MCF 10A (cell line): ENCODE measurements at regions not wholly inside any gene's neighbourhood (a gene's known extent, or its start where the extent isn't known, plus 50 kb on each side); places are given as distances from the start of the nearest gene placed in this dataset.

Experiments used
- BruUV-seq: library from RNA; stranded (reverse); fragments of 400-500 nt; replicated peaks from 2 replicates; lab custom pipeline; 2021; lab: Mats Ljungman, UMichigan
- CTCF ChIA-PET: fragments of 300-600 bp; sonication (Branson Sonifier 250); formaldehyde crosslinking; extraction: SDS; loops from one replicate; lab custom pipeline; 2021; ENCODE audit warnings: antibody characterized with exemption, inconsistent platforms; lab: Yijun Ruan, JAX
- POLR2A ChIA-PET: fragments of 300-600, 350-650 bp; sonication (Branson Sonifier 250); formaldehyde crosslinking; extraction: SDS; loops from one replicate; lab custom pipeline; 2020; ENCODE audit warnings: antibody characterized with exemption, inconsistent platforms; lab: Yijun Ruan, JAX
- DNase-seq: peaks from one replicate; pipeline ENCODE4 v3.0.0-alpha.2; 2018; ENCODE audit not compliant: unreplicated experiment
- H3K27ac Mint-ChIP-seq: one replicate; pipeline ENCODE4 v1.8.0; 2022; ENCODE audit warnings: mild to moderate bottlenecking, low read depth, mixed read lengths; ENCODE audit not compliant: unreplicated experiment
- H3K27me3 Mint-ChIP-seq: one replicate; pipeline ENCODE4 v1.8.0; 2022; ENCODE audit warnings: mixed read lengths; ENCODE audit not compliant: insufficient read depth, unreplicated experiment
- H3K36me3 Mint-ChIP-seq: one replicate; pipeline ENCODE4 v1.8.0; 2022; ENCODE audit warnings: mild to moderate bottlenecking, moderate library complexity, mixed read lengths; ENCODE audit not compliant: insufficient read depth, unreplicated experiment
- H3K4me1 Mint-ChIP-seq: one replicate; pipeline ENCODE4 v1.8.0; 2022; ENCODE audit warnings: mixed read lengths; ENCODE audit not compliant: insufficient read depth, unreplicated experiment
- H3K4me3 Mint-ChIP-seq: one replicate; pipeline ENCODE4 v1.8.0; 2022; ENCODE audit warnings: mild to moderate bottlenecking, moderate library complexity, mixed read lengths; ENCODE audit not compliant: unreplicated experiment
- H3K9me3 Mint-ChIP-seq: one replicate; pipeline ENCODE4 v1.8.0; 2022; ENCODE audit warnings: mixed read lengths; ENCODE audit not compliant: unreplicated experiment
- intact Hi-C: fragments of 100-400 bp; cut with micrococcal nuclease; formaldehyde crosslinking; loops from 2 replicates; pipeline ENCODE4 v1.14.1; 2022
- TF ChIP-seq, protein P1 (sequence below): fragments of 200-600 bp; IDR thresholded peaks from one replicate; pipeline ENCODE4 v1.8.0; 2022; ENCODE audit warnings: antibody characterized with exemption, mild to moderate bottlenecking; ENCODE audit not compliant: unreplicated experiment

DNA sequence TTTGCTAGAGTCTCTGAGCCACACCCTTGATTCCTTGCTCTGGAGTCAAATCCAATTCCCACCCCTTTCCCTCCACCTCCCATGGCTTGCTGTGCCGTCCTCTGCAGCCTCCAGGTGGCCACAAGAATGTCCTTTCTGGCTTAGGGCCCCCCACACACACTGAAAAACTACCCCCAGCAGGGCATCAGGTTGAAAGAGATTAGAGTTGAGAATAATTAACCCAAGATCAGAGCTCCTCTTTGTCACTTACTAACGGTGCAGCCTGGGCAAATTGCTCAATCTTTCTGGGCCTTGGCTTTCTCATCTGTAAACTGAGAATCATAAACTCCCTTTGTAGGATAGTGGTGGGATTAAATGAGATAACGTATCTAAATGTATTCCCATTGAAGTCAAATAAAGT, 78.5 kb downstream of the MRPL46 start:
- no TSS peak for BruUV-seq
- no peaks in the 10 kb centered on the region for H3K27me3 Mint-ChIP-seq
- no peak for DNase-seq
- TF ChIP-seq, protein P1, sequence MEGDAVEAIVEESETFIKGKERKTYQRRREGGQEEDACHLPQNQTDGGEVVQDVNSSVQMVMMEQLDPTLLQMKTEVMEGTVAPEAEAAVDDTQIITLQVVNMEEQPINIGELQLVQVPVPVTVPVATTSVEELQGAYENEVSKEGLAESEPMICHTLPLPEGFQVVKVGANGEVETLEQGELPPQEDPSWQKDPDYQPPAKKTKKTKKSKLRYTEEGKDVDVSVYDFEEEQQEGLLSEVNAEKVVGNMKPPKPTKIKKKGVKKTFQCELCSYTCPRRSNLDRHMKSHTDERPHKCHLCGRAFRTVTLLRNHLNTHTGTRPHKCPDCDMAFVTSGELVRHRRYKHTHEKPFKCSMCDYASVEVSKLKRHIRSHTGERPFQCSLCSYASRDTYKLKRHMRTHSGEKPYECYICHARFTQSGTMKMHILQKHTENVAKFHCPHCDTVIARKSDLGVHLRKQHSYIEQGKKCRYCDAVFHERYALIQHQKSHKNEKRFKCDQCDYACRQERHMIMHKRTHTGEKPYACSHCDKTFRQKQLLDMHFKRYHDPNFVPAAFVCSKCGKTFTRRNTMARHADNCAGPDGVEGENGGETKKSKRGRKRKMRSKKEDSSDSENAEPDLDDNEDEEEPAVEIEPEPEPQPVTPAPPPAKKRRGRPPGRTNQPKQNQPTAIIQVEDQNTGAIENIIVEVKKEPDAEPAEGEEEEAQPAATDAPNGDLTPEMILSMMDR = no peak
- no peak overlapping the region for H3K4me3 Mint-ChIP-seq
- POLR2A ChIA-PET = no interaction called here
- H3K36me3 Mint-ChIP-seq = no peaks in the 10 kb centered on the region
- H3K4me1 Mint-ChIP-seq = peaks cover 7% of the 10 kb centered on the region
- intact Hi-C loops = no loop called here
- CTCF ChIA-PET = interaction anchor here (0.5 kb wide), 1 partner anchor 13 kb away, joined by 3 read pairs; no protein-coding TSS in a partner anchor
- H3K27ac Mint-ChIP-seq = no peak overlapping the region
- H3K9me3 Mint-ChIP-seq = no peaks in the 10 kb centered on the region

DNA sequence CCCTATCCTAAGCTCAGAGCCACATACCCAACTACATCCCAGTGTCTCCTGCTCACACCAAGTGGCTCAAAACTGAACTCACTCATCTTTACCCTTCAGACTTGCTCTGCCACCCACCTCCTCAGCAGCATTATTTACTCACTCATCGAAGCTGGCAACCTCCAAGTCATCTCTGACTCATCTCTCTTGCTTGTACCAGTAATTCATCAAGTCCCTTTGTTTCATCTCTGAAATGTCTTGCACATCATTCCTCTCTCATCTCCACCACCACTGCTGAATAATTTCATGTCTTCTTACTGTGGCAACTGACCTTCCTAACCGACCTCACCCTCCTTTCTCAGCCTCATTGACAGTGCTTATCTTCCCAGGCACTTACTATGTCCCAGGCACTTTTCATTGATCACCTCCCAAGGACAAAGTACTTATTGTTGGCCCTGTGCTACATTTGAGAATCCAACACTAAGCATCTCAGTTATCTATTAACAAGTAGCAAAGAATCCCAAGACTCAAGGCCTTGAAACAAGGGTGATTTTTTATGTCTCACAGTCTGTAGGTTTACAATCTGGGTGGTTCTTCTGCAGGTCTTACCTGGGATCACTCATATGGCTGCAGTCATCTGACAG, 82.0 kb downstream of the MRPL46 start:
- Mint-ChIP-seq H3K36me3 (no peaks in the 10 kb centered on the region), H3K4me1 (peaks cover 12% of the 10 kb centered on the region), H3K27me3 (no peaks in the 10 kb centered on the region), H3K9me3 (no peaks in the 10 kb centered on the region), H3K4me3 (no peak overlapping the region), H3K27ac (no peak overlapping the region)
- DNase-seq = peak; percentile 32
- TF ChIP-seq, protein P1 = no peak
- ChIA-PET POLR2A (no interaction called here), CTCF (no interaction called here)
- BruUV-seq = no TSS peak
- intact Hi-C loops = no loop called here

DNA sequence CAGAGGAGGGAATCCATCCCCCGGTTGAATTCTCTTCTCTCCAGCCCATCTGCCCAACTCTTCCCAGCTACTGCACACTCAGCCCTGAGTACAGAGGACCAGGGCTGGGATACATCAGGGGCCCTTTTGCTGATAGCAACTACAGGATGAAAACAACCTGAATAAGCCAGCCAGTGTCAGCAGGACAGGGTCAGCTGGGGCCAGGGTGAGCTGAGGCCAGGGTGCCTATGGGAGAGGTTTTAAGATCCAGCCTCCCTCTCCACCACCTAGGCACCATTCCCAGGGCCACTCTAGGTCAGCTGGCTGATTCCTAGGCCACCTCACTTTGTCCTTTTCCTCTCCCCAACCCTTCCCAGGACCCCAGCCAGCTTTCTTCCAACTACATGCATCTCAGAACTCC, 83.8 kb downstream of the MRPL46 start:
- no peak for DNase-seq
- Mint-ChIP-seq H3K4me3 (no peak overlapping the region), H3K9me3 (no peaks in the 10 kb centered on the region), H3K27ac (no peak overlapping the region), H3K36me3 (no peaks in the 10 kb centered on the region), H3K27me3 (no peaks in the 10 kb centered on the region), H3K4me1 (peaks cover 12% of the 10 kb centered on the region)
- TF ChIP-seq, protein P1 = no peak
- no TSS peak for BruUV-seq
- intact Hi-C loops = no loop called here
- CTCF ChIA-PET = interaction anchor here (1.1 kb wide), 1 partner anchor 137 kb away, joined by 4 read pairs; no protein-coding TSS in a partner anchor
- POLR2A ChIA-PET = no interaction called here

DNA sequence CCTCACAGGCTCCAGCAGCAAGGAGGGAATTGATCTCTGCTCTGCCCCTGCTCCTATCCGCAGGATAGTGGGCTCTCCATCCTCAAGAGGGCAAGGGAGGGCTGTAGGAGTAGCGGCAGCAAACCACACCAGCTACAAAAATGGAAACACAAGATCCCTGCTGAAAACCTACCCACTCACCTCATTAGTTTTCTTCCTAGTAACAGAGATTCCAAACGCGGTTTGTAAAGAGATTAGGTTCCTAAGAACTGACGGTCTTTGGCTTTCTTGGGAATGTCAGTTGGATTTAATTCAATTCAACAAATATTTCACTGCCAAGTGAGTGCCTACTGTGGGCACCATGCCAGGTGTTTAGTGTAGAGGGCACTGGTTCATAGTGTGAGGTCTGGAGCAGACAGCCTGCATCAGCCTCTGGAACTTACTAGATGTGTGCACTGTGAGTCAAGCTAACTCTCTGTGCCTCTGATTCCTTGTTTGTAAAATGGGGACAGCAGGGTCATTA, 84.7 kb downstream of the MRPL46 start:
- CTCF ChIA-PET = interaction anchor here (0.7 to 1.1 kb wide), 2 partner anchors 136 to 1006 kb away, joined by 3 to 4 read pairs; no protein-coding TSS in a partner anchor
- H3K27me3 Mint-ChIP-seq = no peaks in the 10 kb centered on the region
- TF ChIP-seq, protein P1 = no peak
- POLR2A ChIA-PET = no interaction called here
- no peaks in the 10 kb centered on the region for H3K9me3 Mint-ChIP-seq
- peak; percentile 36 for DNase-seq
- BruUV-seq = no TSS peak
- H3K4me1 Mint-ChIP-seq = peaks cover 12% of the 10 kb centered on the region
- intact Hi-C loops = no loop called here
- H3K36me3 Mint-ChIP-seq = no peaks in the 10 kb centered on the region
- no peak overlapping the region for H3K4me3 Mint-ChIP-seq
- no peak overlapping the region for H3K27ac Mint-ChIP-seq
